ENCODE measurements at regions not wholly inside any gene's neighbourhood (a gene's known extent, or its start where the extent isn't known, plus 50 kb on each side); places are given as distances from the start of the nearest gene placed in this dataset.

- TF ChIP-seq, protein P1, sequence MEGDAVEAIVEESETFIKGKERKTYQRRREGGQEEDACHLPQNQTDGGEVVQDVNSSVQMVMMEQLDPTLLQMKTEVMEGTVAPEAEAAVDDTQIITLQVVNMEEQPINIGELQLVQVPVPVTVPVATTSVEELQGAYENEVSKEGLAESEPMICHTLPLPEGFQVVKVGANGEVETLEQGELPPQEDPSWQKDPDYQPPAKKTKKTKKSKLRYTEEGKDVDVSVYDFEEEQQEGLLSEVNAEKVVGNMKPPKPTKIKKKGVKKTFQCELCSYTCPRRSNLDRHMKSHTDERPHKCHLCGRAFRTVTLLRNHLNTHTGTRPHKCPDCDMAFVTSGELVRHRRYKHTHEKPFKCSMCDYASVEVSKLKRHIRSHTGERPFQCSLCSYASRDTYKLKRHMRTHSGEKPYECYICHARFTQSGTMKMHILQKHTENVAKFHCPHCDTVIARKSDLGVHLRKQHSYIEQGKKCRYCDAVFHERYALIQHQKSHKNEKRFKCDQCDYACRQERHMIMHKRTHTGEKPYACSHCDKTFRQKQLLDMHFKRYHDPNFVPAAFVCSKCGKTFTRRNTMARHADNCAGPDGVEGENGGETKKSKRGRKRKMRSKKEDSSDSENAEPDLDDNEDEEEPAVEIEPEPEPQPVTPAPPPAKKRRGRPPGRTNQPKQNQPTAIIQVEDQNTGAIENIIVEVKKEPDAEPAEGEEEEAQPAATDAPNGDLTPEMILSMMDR (IDR thresholded peaks at IDR 0.05; ENCODE audit: low read length) = no peak
- TF ChIP-seq EZH2 (optimal IDR thresholded peaks at IDR 0.05; ENCODE audit: low read depth, low read length) = no peak
Measured at GRCh38 chr10:28812384-28813372, 135.4 kb downstream of the BAMBI start.
